Natural killer cell (primary cell): ENCODE measurements at regions not wholly inside any gene's neighbourhood (a gene's known extent, or its start where the extent isn't known, plus 50 kb on each side); places are given as distances from the start of the nearest gene placed in this dataset.

Experiments used
- ATAC-seq, 3 donors: fragments of 150-1000 bp in 2 of 3; fragments of 200-7000 bp in 1 of 3; cut with Tn5 transposase; 1 replicate in 1 of 3; 2 replicates in 2 of 3; pipeline ENCODE4 v1.10.0; 2021; ENCODE audit warnings: mild to moderate bottlenecking in 2 of 3, moderate library complexity in 2 of 3
- DNase-seq, 2 donors: peaks; one replicate each; pipeline versions ENCODE4 v3.0.0 to v3.0.0-alpha.2; 2013 to 2021; ENCODE audit warnings: mixed read lengths in 1 of 2
- H3K27ac ChIP-seq: one replicate; pipeline ENCODE4 v1.5.1; 2013; ENCODE audit warnings: mild to moderate bottlenecking, low read length
- H3K27me3 ChIP-seq: one replicate; pipeline ENCODE4 v1.6.1; 2013; ENCODE audit warnings: low read length; ENCODE audit not compliant: control insufficient read depth, insufficient read depth
- H3K36me3 ChIP-seq: one replicate; pipeline ENCODE4 v1.6.1; 2013; ENCODE audit warnings: low read length; ENCODE audit not compliant: control insufficient read depth, insufficient read depth
- H3K4me1 ChIP-seq: one replicate; pipeline ENCODE4 v1.6.1; 2013; ENCODE audit warnings: low read length; ENCODE audit not compliant: control insufficient read depth, insufficient read depth
- H3K4me3 ChIP-seq: one replicate; pipeline ENCODE4 v1.5.1; 2013; ENCODE audit warnings: low read length
- H3K9me3 ChIP-seq: one replicate; pipeline ENCODE4 v1.6.1; 2013; ENCODE audit warnings: low read length; ENCODE audit not compliant: control insufficient read depth, insufficient read depth
- H3K27ac Mint-ChIP-seq, 2 donors: one replicate each; pipeline ENCODE4 v1.8.0; 2022; ENCODE audit warnings: mild to moderate bottlenecking in 2 of 2, mixed read lengths in 2 of 2, moderate library complexity in 1 of 2
- H3K27me3 Mint-ChIP-seq, 2 donors: one replicate each; pipeline ENCODE4 v1.8.0; 2022; ENCODE audit warnings: low read depth in 2 of 2, mixed read lengths in 2 of 2
- H3K36me3 Mint-ChIP-seq: one replicate; pipeline ENCODE4 v1.8.0; 2022; ENCODE audit warnings: mixed read lengths
- H3K4me1 Mint-ChIP-seq, 2 donors: one replicate each; pipeline ENCODE4 v1.8.0; 2022; ENCODE audit warnings: mixed read lengths in 2 of 2
- H3K4me3 Mint-ChIP-seq: one replicate; pipeline ENCODE4 v1.8.0; 2022; ENCODE audit warnings: mild to moderate bottlenecking, moderate library complexity, mixed read lengths
- H3K9me3 Mint-ChIP-seq, 2 donors: one replicate each; pipeline ENCODE4 v1.8.0; 2022; ENCODE audit warnings: mixed read lengths in 2 of 2
- CTCF ChIP-seq: fragments of 200-600 bp; IDR thresholded peaks from one replicate; pipeline ENCODE4 v1.8.0; 2022; ENCODE audit warnings: antibody characterized with exemption
- WGBS: methylation state at CpG from one replicate; pipeline ENCODE4 v1.1.7; 2013; ENCODE audit warnings: missing lambda C conversion rate; ENCODE audit not compliant: insufficient coverage; 5-methylcytosine and 5-hydroxymethylcytosine counted together
- intact Hi-C: fragments of 100-400 bp; cut with micrococcal nuclease; formaldehyde crosslinking; loops from one replicate; pipeline ENCODE4 v1.14.2; 2022

- no peak overlapping the region for H3K27ac Mint-ChIP-seq
- no peak overlapping the region for H3K4me3 Mint-ChIP-seq
- no peak for DNase-seq
- no peak for ATAC-seq
- 80% methylated on average over 4 of the region's 4 CpGs for WGBS
- no peaks in the 10 kb centered on the region for H3K4me1 Mint-ChIP-seq
- Histone ChIP-seq H3K36me3 (no peaks in the 10 kb centered on the region), H3K27ac (no peak overlapping the region), H3K4me1 (no peaks in the 10 kb centered on the region), H3K4me3 (no peak overlapping the region), H3K9me3 (no peaks in the 10 kb centered on the region), H3K27me3 (no peaks in the 10 kb centered on the region)
- H3K36me3 Mint-ChIP-seq: no peaks in the 10 kb centered on the region
- no peaks in the 10 kb centered on the region for H3K9me3 Mint-ChIP-seq
- H3K27me3 Mint-ChIP-seq: no peaks in the 10 kb centered on the region
- intact Hi-C loops: no loop called here
- no peak for TF ChIP-seq CTCF
Observed at GRCh38 chr2:129004940-129005490, 686.3 kb upstream of the HS6ST1 start.

GRCh38 chr2:129006135-129006886 lies 687.6 kb upstream of the HS6ST1 start:
- intact Hi-C loops: no loop called here
- 68% methylated on average over 16 of the region's 19 CpGs for WGBS

GRCh38 chr2:129006901-129007300 lies 688.2 kb upstream of the HS6ST1 start:
- Histone ChIP-seq H3K27me3 (no peaks in the 10 kb centered on the region), H3K36me3 (no peaks in the 10 kb centered on the region), H3K4me3 (no peak overlapping the region), H3K27ac (no peak overlapping the region), H3K4me1 (no peaks in the 10 kb centered on the region), H3K9me3 (no peaks in the 10 kb centered on the region)
- Mint-ChIP-seq H3K4me1 (no peaks in the 10 kb centered on the region), H3K27me3 (no peaks in the 10 kb centered on the region), H3K4me3 (no peak overlapping the region), H3K36me3 (no peaks in the 10 kb centered on the region), H3K9me3 (peaks cover 0 to 2% of the 10 kb centered on the region in 2 donors), H3K27ac (no peak overlapping the region)
- 88% methylated on average over 6 of the region's 6 CpGs for WGBS
- DNase-seq (no peak), ATAC-seq (no peak)
- no peak for TF ChIP-seq CTCF
- intact Hi-C loops: no loop called here

More at GRCh38 chr2:129006135-129006886, 687.6 kb upstream of the HS6ST1 start:
- Mint-ChIP-seq H3K4me3 (no peak overlapping the region), H3K4me1 (no peaks in the 10 kb centered on the region), H3K36me3 (no peaks in the 10 kb centered on the region), H3K27me3 (no peaks in the 10 kb centered on the region), H3K9me3 (peaks cover 0 to 2% of the 10 kb centered on the region in 2 donors), H3K27ac (no peak overlapping the region)
- H3K4me1 ChIP-seq: no peaks in the 10 kb centered on the region
- no peak overlapping the region for H3K27ac ChIP-seq
- no peaks in the 10 kb centered on the region for H3K36me3 ChIP-seq
- H3K4me3 ChIP-seq: no peak overlapping the region
- no peaks in the 10 kb centered on the region for H3K9me3 ChIP-seq
- DNase-seq (no peak), ATAC-seq (no peak)
- H3K27me3 ChIP-seq: no peaks in the 10 kb centered on the region
- no peak for TF ChIP-seq CTCF
